ENCODE measurements at regions not wholly inside any gene's neighbourhood (a gene's known extent, or its start where the extent isn't known, plus 50 kb on each side); places are given as distances from the start of the nearest gene placed in this dataset.

- no peak for TF ChIP-seq CTCF (IDR thresholded peaks at IDR 0.05)
- no peak for TF ChIP-seq POLR2A (IDR thresholded peaks at IDR 0.05)
These were observed 1740.1 kb upstream of the WWC1 start for GRCh38 chr5:166551384-166551783.
